AG10803 (cell line): ENCODE measurements at regions not wholly inside any gene's neighbourhood (a gene's known extent, or its start where the extent isn't known, plus 50 kb on each side); places are given as distances from the start of the nearest gene placed in this dataset.

ENCODE experiments used
- DNase-seq: peaks from one replicate; pipeline ENCODE4 v3.0.0; 2010; ENCODE audit warnings: low read depth
- H3K4me3 ChIP-seq: 2 replicates; pipeline ENCODE4 v1.5.1; 2011; ENCODE audit warnings: mild to moderate bottlenecking, low read length, control low read depth
- CTCF ChIP-seq: conservative IDR thresholded peaks from 2 replicates; pipeline ENCODE4 v1.5.1; 2011; ENCODE audit warnings: mild to moderate bottlenecking, low read length, control low read depth, inconsistent platforms

GRCh38 chr21:38875694-38876492 is 70.2 kb downstream of the ETS2 start:
- DNase-seq = peak; percentile 92
- H3K4me3 ChIP-seq = no peak overlapping the region
- no peak for TF ChIP-seq CTCF
